ENCODE measurements at regions not wholly inside any gene's neighbourhood (a gene's known extent, or its start where the extent isn't known, plus 50 kb on each side); places are given as distances from the start of the nearest gene placed in this dataset.
"Not testable (repeated sequence)": the region's sequence is repeated elsewhere in the genome, so short reads cannot be mapped to it uniquely, and the experiment has no call there.

- no peak for DNase-seq
Measured at GRCh38 chr7:116384936-116385635, 114.5 kb upstream of the CAV2 start.

GRCh38 chr7:116386674-116387073 is 112.9 kb upstream of the CAV2 start:
- DNase-seq, result no peak

- DNase-seq, result no peak
Measured at GRCh38 chr7:116390363-116390762, 109.2 kb upstream of the CAV2 start.

- DNase-seq, result no peak
Measured at GRCh38 chr7:116392806-116393205, 106.7 kb upstream of the CAV2 start.

GRCh38 chr7:116393654-116394053 is 105.9 kb upstream of the CAV2 start:
- no peak for DNase-seq

GRCh38 chr7:116394106-116394505 is 105.4 kb upstream of the CAV2 start:
- no peak for DNase-seq

- no peak for DNase-seq
Measured at GRCh38 chr7:116395141-116395791, 104.3 kb upstream of the CAV2 start.

- no peak for DNase-seq
Measured at GRCh38 chr7:116398672-116399071, 100.9 kb upstream of the CAV2 start.

- no peak for DNase-seq
Measured at GRCh38 chr7:116399819-116400218, 99.7 kb upstream of the CAV2 start.

- DNase-seq, result no peak
Measured at GRCh38 chr7:116400522-116400921, 99.0 kb upstream of the CAV2 start.

GRCh38 chr7:116401711-116402110 is 97.8 kb upstream of the CAV2 start:
- DNase-seq, result no peak

- DNase-seq, result no peak
Measured at GRCh38 chr7:116403265-116403664, 96.3 kb upstream of the CAV2 start.

GRCh38 chr7:116404389-116404788 is 95.1 kb upstream of the CAV2 start:
- DNase-seq, result no peak

GRCh38 chr7:116405810-116406209 is 93.7 kb upstream of the CAV2 start:
- no peak for DNase-seq

- DNase-seq, result no peak
Measured at GRCh38 chr7:116407165-116407564, 92.4 kb upstream of the CAV2 start.

GRCh38 chr7:116408166-116408565 is 91.4 kb upstream of the CAV2 start:
- no peak for DNase-seq

- not testable (repeated sequence) for DNase-seq
Measured at GRCh38 chr7:116408831-116409453, 90.6 kb upstream of the CAV2 start.

GRCh38 chr7:116410694-116411093 is 88.8 kb upstream of the CAV2 start:
- DNase-seq, result not testable (repeated sequence)

- no peak for DNase-seq
Measured at GRCh38 chr7:116417593-116418345, 81.8 kb upstream of the CAV2 start.

- DNase-seq, result no peak
Measured at GRCh38 chr7:116418524-116418923, 81.0 kb upstream of the CAV2 start.

- DNase-seq, result no peak
Measured at GRCh38 chr7:116420003-116420402, 79.5 kb upstream of the CAV2 start.

GRCh38 chr7:116421298-116421697 is 78.2 kb upstream of the CAV2 start:
- DNase-seq, result no peak

GRCh38 chr7:116422683-116423082 is 76.9 kb upstream of the CAV2 start:
- no peak for DNase-seq

- DNase-seq, result no peak
Measured at GRCh38 chr7:116423499-116423898, 76.0 kb upstream of the CAV2 start.

All from activated T-cell treated with anti-CD3 and anti-CD28 coated beads, Interleukin-2, amount 50 U/mL, for 48 hours (primary cell).